Esophagus (tissue), 2 donors: ENCODE measurements at regions not wholly inside any gene's neighbourhood (a gene's known extent, or its start where the extent isn't known, plus 50 kb on each side); places are given as distances from the start of the nearest gene placed in this dataset.

Experiments used
- H3K27ac ChIP-seq, 2 donors: one replicate each; pipeline ENCODE4 v1.5.1; 2013; ENCODE audit warnings: low read depth in 2 of 2, mild to moderate bottlenecking in 2 of 2, inconsistent platforms in 1 of 2, low read length in 1 of 2, moderate library complexity in 1 of 2
- H3K27me3 ChIP-seq, 2 donors: one replicate each; pipeline ENCODE4 v1.6.1; 2013; ENCODE audit warnings: low read length in 2 of 2, control low read depth in 1 of 2, mild to moderate bottlenecking in 1 of 2; ENCODE audit not compliant: insufficient read depth in 2 of 2, control insufficient read depth in 1 of 2
- H3K36me3 ChIP-seq, 2 donors: one replicate each; pipeline ENCODE4 v1.6.1; 2013; ENCODE audit warnings: low read length in 1 of 2; ENCODE audit not compliant: control insufficient read depth in 2 of 2, insufficient read depth in 2 of 2
- H3K4me1 ChIP-seq, 2 donors: one replicate each; pipeline ENCODE4 v1.6.1; 2013; ENCODE audit warnings: low read length in 1 of 2; ENCODE audit not compliant: control insufficient read depth in 2 of 2, insufficient read depth in 2 of 2
- H3K4me3 ChIP-seq, 2 donors: one replicate each; pipeline ENCODE4 v1.5.1; 2013; ENCODE audit warnings: low read length in 2 of 2, mild to moderate bottlenecking in 2 of 2, low read depth in 1 of 2, moderate library complexity in 1 of 2
- H3K9me3 ChIP-seq, 2 donors: one replicate each; pipeline ENCODE4 v1.6.1; 2013; ENCODE audit warnings: mild to moderate bottlenecking in 2 of 2, low read depth in 1 of 2, low read length in 1 of 2, moderate library complexity in 1 of 2; ENCODE audit not compliant: control insufficient read depth in 2 of 2, insufficient read depth in 1 of 2
- WGBS, 2 donors: extraction: QIAGEN DNeasy Blood & Tissue Kit; methylation state at CpG; one replicate each; pipeline ENCODE4 v1.1.7; 2013; 5-methylcytosine and 5-hydroxymethylcytosine counted together
- donor health status: healthy with polysubstance abuse.
- donor health status: Bipolar disorder and iron deficiency.

- 92 to 96% methylated on average over 41 of the region's 41 CpGs for WGBS, 2 donors
These were observed 1195.1 kb upstream of the CHAC2 start for GRCh38 chr2:52572469-52572894.

GRCh38 chr2:52571380-52572347 is 1195.9 kb upstream of the CHAC2 start:
- Histone ChIP-seq H3K36me3 (no peaks in the 10 kb centered on the region), H3K27me3 (no peaks in the 10 kb centered on the region), H3K27ac (no peak overlapping the region), H3K4me3 (no peak overlapping the region), H3K9me3 (peaks cover 20 to 21% of the 10 kb centered on the region in 2 donors), H3K4me1 (no peaks in the 10 kb centered on the region)
- WGBS, 2 donors: 95 to 96% methylated on average over 65 of the region's 65 CpGs

More at GRCh38 chr2:52572469-52572894, 1195.1 kb upstream of the CHAC2 start:
- Histone ChIP-seq H3K4me1 (no peaks in the 10 kb centered on the region), H3K9me3 (peaks cover 20 to 21% of the 10 kb centered on the region in 2 donors), H3K27me3 (no peaks in the 10 kb centered on the region), H3K4me3 (no peak overlapping the region), H3K36me3 (no peaks in the 10 kb centered on the region), H3K27ac (no peak overlapping the region)

- H3K36me3 ChIP-seq: no peaks in the 10 kb centered on the region
- H3K27ac ChIP-seq: no peak overlapping the region
- H3K9me3 ChIP-seq: peaks cover 20 to 21% of the 10 kb centered on the region in 2 donors
- H3K27me3 ChIP-seq: no peaks in the 10 kb centered on the region
- 95 to 96% methylated on average over 19 of the region's 19 CpGs for WGBS, 2 donors
- H3K4me1 ChIP-seq: no peaks in the 10 kb centered on the region
- H3K4me3 ChIP-seq: no peak overlapping the region
These were observed 1196.9 kb upstream of the CHAC2 start for GRCh38 chr2:52570716-52571115.

GRCh38 chr2:52563151-52563550 is 1204.5 kb upstream of the CHAC2 start:
- Histone ChIP-seq H3K36me3 (no peaks in the 10 kb centered on the region), H3K9me3 (no peaks in the 10 kb centered on the region), H3K4me3 (no peak overlapping the region), H3K27me3 (no peaks in the 10 kb centered on the region), H3K27ac (no peak overlapping the region), H3K4me1 (no peaks in the 10 kb centered on the region)
- 35 to 66% methylated on average over 3 of the region's 3 CpGs for WGBS, 2 donors

- Histone ChIP-seq H3K27ac (no peak overlapping the region), H3K4me1 (no peaks in the 10 kb centered on the region), H3K9me3 (no peaks in the 10 kb centered on the region), H3K4me3 (no peak overlapping the region), H3K36me3 (no peaks in the 10 kb centered on the region), H3K27me3 (no peaks in the 10 kb centered on the region)
- 76 to 83% methylated on average over 3 of the region's 3 CpGs for WGBS, 2 donors
These were observed 1209.3 kb upstream of the CHAC2 start for GRCh38 chr2:52558265-52558664.

GRCh38 chr2:52542297-52542696 is 1225.3 kb upstream of the CHAC2 start:
- H3K27ac ChIP-seq: no peak overlapping the region
- H3K9me3 ChIP-seq: no peaks in the 10 kb centered on the region
- no peaks in the 10 kb centered on the region for H3K27me3 ChIP-seq
- no peak overlapping the region for H3K4me3 ChIP-seq
- H3K36me3 ChIP-seq: no peaks in the 10 kb centered on the region
- 89% methylated on average over 10 of the region's 10 CpGs for WGBS, 2 donors
- H3K4me1 ChIP-seq: no peaks in the 10 kb centered on the region

GRCh38 chr2:52539026-52539970 is 1228.3 kb upstream of the CHAC2 start:
- no peak overlapping the region for H3K4me3 ChIP-seq
- H3K27ac ChIP-seq: no peak overlapping the region
- no peaks in the 10 kb centered on the region for H3K36me3 ChIP-seq
- no peaks in the 10 kb centered on the region for H3K27me3 ChIP-seq
- H3K4me1 ChIP-seq: no peaks in the 10 kb centered on the region
- H3K9me3 ChIP-seq: no peaks in the 10 kb centered on the region
- 79% methylated on average over 6 of the region's 6 CpGs for WGBS, 2 donors

- Histone ChIP-seq H3K4me3 (no peak overlapping the region), H3K27ac (no peak overlapping the region), H3K27me3 (no peaks in the 10 kb centered on the region), H3K9me3 (no peaks in the 10 kb centered on the region), H3K4me1 (no peaks in the 10 kb centered on the region), H3K36me3 (no peaks in the 10 kb centered on the region)
- 36 to 45% methylated on average over 1 of the region's 1 CpG for WGBS, 2 donors
These were observed 1230.0 kb upstream of the CHAC2 start for GRCh38 chr2:52537588-52537987.

GRCh38 chr2:52536929-52537460 is 1230.6 kb upstream of the CHAC2 start:
- H3K27ac ChIP-seq: no peak overlapping the region
- no peaks in the 10 kb centered on the region for H3K4me1 ChIP-seq
- H3K27me3 ChIP-seq: no peaks in the 10 kb centered on the region
- 56% methylated on average over 3 of the region's 3 CpGs for WGBS, 2 donors
- no peaks in the 10 kb centered on the region for H3K36me3 ChIP-seq
- no peaks in the 10 kb centered on the region for H3K9me3 ChIP-seq
- H3K4me3 ChIP-seq: no peak overlapping the region
